ENCODE measurements at regions not wholly inside any gene's neighbourhood (a gene's known extent, or its start where the extent isn't known, plus 50 kb on each side); places are given as distances from the start of the nearest gene placed in this dataset.

- no peak for TF ChIP-seq POLR2A (IDR thresholded peaks at IDR 0.05)
- TF ChIP-seq, protein P1, sequence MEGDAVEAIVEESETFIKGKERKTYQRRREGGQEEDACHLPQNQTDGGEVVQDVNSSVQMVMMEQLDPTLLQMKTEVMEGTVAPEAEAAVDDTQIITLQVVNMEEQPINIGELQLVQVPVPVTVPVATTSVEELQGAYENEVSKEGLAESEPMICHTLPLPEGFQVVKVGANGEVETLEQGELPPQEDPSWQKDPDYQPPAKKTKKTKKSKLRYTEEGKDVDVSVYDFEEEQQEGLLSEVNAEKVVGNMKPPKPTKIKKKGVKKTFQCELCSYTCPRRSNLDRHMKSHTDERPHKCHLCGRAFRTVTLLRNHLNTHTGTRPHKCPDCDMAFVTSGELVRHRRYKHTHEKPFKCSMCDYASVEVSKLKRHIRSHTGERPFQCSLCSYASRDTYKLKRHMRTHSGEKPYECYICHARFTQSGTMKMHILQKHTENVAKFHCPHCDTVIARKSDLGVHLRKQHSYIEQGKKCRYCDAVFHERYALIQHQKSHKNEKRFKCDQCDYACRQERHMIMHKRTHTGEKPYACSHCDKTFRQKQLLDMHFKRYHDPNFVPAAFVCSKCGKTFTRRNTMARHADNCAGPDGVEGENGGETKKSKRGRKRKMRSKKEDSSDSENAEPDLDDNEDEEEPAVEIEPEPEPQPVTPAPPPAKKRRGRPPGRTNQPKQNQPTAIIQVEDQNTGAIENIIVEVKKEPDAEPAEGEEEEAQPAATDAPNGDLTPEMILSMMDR (IDR thresholded peaks at IDR 0.05 in 4 of 5, conservative IDR thresholded peaks at IDR 0.05 in 1 of 5) = no peak
- intact Hi-C loops (cut with DNase I; ENCODE audit: low total_unique reads) = no loop called here
- no peak for ATAC-seq
Measured at GRCh38 chr5:2306711-2307110, 424.0 kb upstream of the IRX4 start.

GRCh38 chr5:2303431-2304100, 420.8 kb upstream of the IRX4 start:
- Histone ChIP-seq H3K36me3 (no peaks in the 10 kb centered on the region), H3K27ac (no peak overlapping the region), H3K4me1 (no peaks in the 10 kb centered on the region), H3K4me3 (no peak overlapping the region), H3K9me3 (no peaks in the 10 kb centered on the region), H3K27me3 (peaks cover 0 to 2% (median 0%) of the 10 kb centered on the region in 3 donors)
- intact Hi-C loops (cut with DNase I; ENCODE audit: low total_unique reads) = no loop called here
- ATAC-seq (no peak), DNase-seq (no peak)
- no peak for TF ChIP-seq POLR2A (IDR thresholded peaks at IDR 0.05)
- TF ChIP-seq, protein P1 (IDR thresholded peaks at IDR 0.05 in 4 of 5, conservative IDR thresholded peaks at IDR 0.05 in 1 of 5) = no peak
- in situ Hi-C loops (cut with MboI; ENCODE audit: low sequenced_read_pairs in 4 of 4) = no loop called here

More at GRCh38 chr5:2306711-2307110, 424.0 kb upstream of the IRX4 start:
- H3K9me3 ChIP-seq = no peaks in the 10 kb centered on the region
- peaks cover 0 to 2% (median 0%) of the 10 kb centered on the region in 3 donors for H3K27me3 ChIP-seq
- H3K27ac ChIP-seq = no peak overlapping the region
- in situ Hi-C loops (cut with MboI; ENCODE audit: low sequenced_read_pairs in 4 of 4) = no loop called here
- no peak overlapping the region for H3K4me3 ChIP-seq
- H3K4me1 ChIP-seq = no peaks in the 10 kb centered on the region
- no peak for DNase-seq
- H3K36me3 ChIP-seq = no peaks in the 10 kb centered on the region

GRCh38 chr5:2302169-2302568, 419.4 kb upstream of the IRX4 start:
- no peak for TF ChIP-seq POLR2A (IDR thresholded peaks at IDR 0.05)
- TF ChIP-seq, protein P1 (IDR thresholded peaks at IDR 0.05 in 4 of 5, conservative IDR thresholded peaks at IDR 0.05 in 1 of 5) = no peak
- no peak overlapping the region for H3K27ac ChIP-seq
- in situ Hi-C loops (cut with MboI; ENCODE audit: low sequenced_read_pairs in 4 of 4) = no loop called here

GRCh38 chr5:2300861-2301574, 418.3 kb upstream of the IRX4 start:
- no peak overlapping the region for H3K27ac ChIP-seq
- ATAC-seq (no peak), DNase-seq (no peak)
- in situ Hi-C loops (cut with MboI; ENCODE audit: low sequenced_read_pairs in 4 of 4) (no loop called here), intact Hi-C loops (cut with DNase I; ENCODE audit: low total_unique reads) (no loop called here)
- peaks cover 0 to 2% (median 0%) of the 10 kb centered on the region in 3 donors for H3K27me3 ChIP-seq
- no peaks in the 10 kb centered on the region for H3K36me3 ChIP-seq
- H3K4me1 ChIP-seq = no peaks in the 10 kb centered on the region
- TF ChIP-seq, protein P1 (IDR thresholded peaks at IDR 0.05 in 4 of 5, conservative IDR thresholded peaks at IDR 0.05 in 1 of 5) = no peak
- no peak for TF ChIP-seq POLR2A (IDR thresholded peaks at IDR 0.05)
- H3K4me3 ChIP-seq = no peak overlapping the region
- H3K9me3 ChIP-seq = no peaks in the 10 kb centered on the region

More at GRCh38 chr5:2302169-2302568, 419.4 kb upstream of the IRX4 start:
- H3K36me3 ChIP-seq = no peaks in the 10 kb centered on the region
- ATAC-seq (no peak), DNase-seq (no peak)
- peaks cover 0 to 2% (median 0%) of the 10 kb centered on the region in 3 donors for H3K27me3 ChIP-seq
- intact Hi-C loops (cut with DNase I; ENCODE audit: low total_unique reads) = no loop called here
- no peaks in the 10 kb centered on the region for H3K4me1 ChIP-seq
- no peak overlapping the region for H3K4me3 ChIP-seq
- H3K9me3 ChIP-seq = no peaks in the 10 kb centered on the region
